Calu3 (cell line): ENCODE measurements at regions not wholly inside any gene's neighbourhood (a gene's known extent, or its start where the extent isn't known, plus 50 kb on each side); places are given as distances from the start of the nearest gene placed in this dataset.

Experiments
- BruUV-seq: library from RNA; stranded (reverse); fragments of 400-500 nt; replicated peaks from 2 replicates; lab custom pipeline; 2021; lab: Mats Ljungman, UMichigan
- CTCF ChIA-PET: fragments of 300-600 bp; sonication (Branson Sonifier 250); formaldehyde crosslinking; loops from one replicate; lab custom pipeline; 2022; ENCODE audit warnings: antibody characterized with exemption; lab: Charles Lee
- DNase-seq: peaks from one replicate; pipeline ENCODE4 v3.0.0; 2022
- H3K27ac Mint-ChIP-seq: one replicate; pipeline ENCODE4 v1.8.0; 2022; ENCODE audit warnings: mixed read lengths; ENCODE audit not compliant: unreplicated experiment
- H3K27me3 Mint-ChIP-seq: one replicate; pipeline ENCODE4 v1.8.0; 2022; ENCODE audit warnings: mixed read lengths; ENCODE audit not compliant: unreplicated experiment
- H3K36me3 Mint-ChIP-seq: one replicate; pipeline ENCODE4 v1.8.0; 2022; ENCODE audit warnings: mild to moderate bottlenecking, moderate library complexity, mixed read lengths; ENCODE audit not compliant: insufficient read depth, unreplicated experiment
- H3K4me1 Mint-ChIP-seq: one replicate; pipeline ENCODE4 v1.8.0; 2022; ENCODE audit warnings: mild to moderate bottlenecking, low read depth, mixed read lengths; ENCODE audit not compliant: unreplicated experiment
- H3K4me3 Mint-ChIP-seq: one replicate; pipeline ENCODE4 v1.8.0; 2022; ENCODE audit warnings: mild to moderate bottlenecking, low read depth, moderate library complexity, mixed read lengths; ENCODE audit not compliant: unreplicated experiment
- H3K9me3 Mint-ChIP-seq: one replicate; pipeline ENCODE4 v1.8.0; 2022; ENCODE audit warnings: low read depth, mixed read lengths; ENCODE audit not compliant: unreplicated experiment
- intact Hi-C: fragments of 100-400 bp; cut with micrococcal nuclease; formaldehyde crosslinking; loops from one replicate; pipeline ENCODE4 v1.10.0; 2022; ENCODE audit not compliant: unreplicated experiment
- TF ChIP-seq, protein P1 (sequence below): fragments of 200-600 bp; IDR thresholded peaks from one replicate; pipeline ENCODE4 v1.8.0; 2022; ENCODE audit warnings: antibody characterized with exemption; ENCODE audit not compliant: unreplicated experiment

DNA sequence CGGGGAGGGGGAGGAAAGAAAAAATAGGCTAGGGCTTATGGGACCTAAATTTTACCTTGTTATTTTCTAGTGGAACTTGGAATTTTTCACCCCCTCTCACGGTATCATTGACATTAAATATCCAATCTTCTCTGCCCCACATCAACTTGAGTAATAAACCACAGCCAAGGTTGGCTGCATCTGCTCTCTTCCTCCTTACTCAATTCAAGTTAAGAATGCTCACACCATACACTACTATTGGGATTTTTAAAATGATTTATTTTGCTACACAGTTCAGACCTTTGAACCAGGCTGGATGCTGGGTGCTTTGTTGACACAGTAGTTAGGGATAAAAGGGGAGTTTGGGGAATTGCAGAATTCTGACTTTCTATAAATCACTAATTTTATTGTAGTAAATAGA, 78.2 kb upstream of the DHX15 start:
- no TSS peak for BruUV-seq
- H3K9me3 Mint-ChIP-seq = no peaks in the 10 kb centered on the region
- peaks cover 17% of the 10 kb centered on the region for H3K4me1 Mint-ChIP-seq
- intact Hi-C loops = no loop called here
- TF ChIP-seq, protein P1, sequence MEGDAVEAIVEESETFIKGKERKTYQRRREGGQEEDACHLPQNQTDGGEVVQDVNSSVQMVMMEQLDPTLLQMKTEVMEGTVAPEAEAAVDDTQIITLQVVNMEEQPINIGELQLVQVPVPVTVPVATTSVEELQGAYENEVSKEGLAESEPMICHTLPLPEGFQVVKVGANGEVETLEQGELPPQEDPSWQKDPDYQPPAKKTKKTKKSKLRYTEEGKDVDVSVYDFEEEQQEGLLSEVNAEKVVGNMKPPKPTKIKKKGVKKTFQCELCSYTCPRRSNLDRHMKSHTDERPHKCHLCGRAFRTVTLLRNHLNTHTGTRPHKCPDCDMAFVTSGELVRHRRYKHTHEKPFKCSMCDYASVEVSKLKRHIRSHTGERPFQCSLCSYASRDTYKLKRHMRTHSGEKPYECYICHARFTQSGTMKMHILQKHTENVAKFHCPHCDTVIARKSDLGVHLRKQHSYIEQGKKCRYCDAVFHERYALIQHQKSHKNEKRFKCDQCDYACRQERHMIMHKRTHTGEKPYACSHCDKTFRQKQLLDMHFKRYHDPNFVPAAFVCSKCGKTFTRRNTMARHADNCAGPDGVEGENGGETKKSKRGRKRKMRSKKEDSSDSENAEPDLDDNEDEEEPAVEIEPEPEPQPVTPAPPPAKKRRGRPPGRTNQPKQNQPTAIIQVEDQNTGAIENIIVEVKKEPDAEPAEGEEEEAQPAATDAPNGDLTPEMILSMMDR = no peak
- no peaks in the 10 kb centered on the region for H3K27me3 Mint-ChIP-seq
- H3K4me3 Mint-ChIP-seq = no peak overlapping the region
- H3K36me3 Mint-ChIP-seq = no peaks in the 10 kb centered on the region
- no peak for DNase-seq
- CTCF ChIA-PET = interaction anchor here (1.1 kb wide), 1 partner anchor 11 kb away, joined by 3 read pairs; no protein-coding TSS in a partner anchor
- H3K27ac Mint-ChIP-seq = no peak overlapping the region

- H3K4me3 Mint-ChIP-seq = no peak overlapping the region
- no peak for DNase-seq
- no peaks in the 10 kb centered on the region for H3K27me3 Mint-ChIP-seq
- no peaks in the 10 kb centered on the region for H3K4me1 Mint-ChIP-seq
- TF ChIP-seq, protein P1 = no peak
- no TSS peak for BruUV-seq
- H3K9me3 Mint-ChIP-seq = no peaks in the 10 kb centered on the region
- CTCF ChIA-PET = no interaction called here
- H3K36me3 Mint-ChIP-seq = no peaks in the 10 kb centered on the region
- H3K27ac Mint-ChIP-seq = no peak overlapping the region
- intact Hi-C loops = no loop called here
Measured at GRCh38 chr4:24664956-24665355, 80.6 kb upstream of the DHX15 start.

DNA sequence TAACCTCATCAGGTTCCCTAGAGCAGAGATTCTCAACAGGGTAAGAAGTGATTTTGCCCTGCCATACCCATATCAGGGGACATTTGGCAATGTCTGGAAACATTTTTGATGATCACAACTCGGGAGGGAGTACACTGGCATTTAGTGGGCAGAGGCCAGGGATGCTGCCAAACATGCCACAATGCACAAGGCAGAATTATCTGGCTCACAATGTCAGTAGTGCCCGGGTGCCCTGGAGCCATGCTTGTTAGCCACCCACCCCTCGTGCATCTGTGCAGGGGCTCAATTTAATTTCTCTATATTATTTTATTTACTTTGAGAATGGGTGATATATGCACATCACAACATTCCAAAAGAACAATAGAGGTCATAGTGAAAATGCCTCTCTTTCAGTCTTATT, 82.0 kb upstream of the DHX15 start:
- no TSS peak for BruUV-seq
- H3K36me3 Mint-ChIP-seq = no peaks in the 10 kb centered on the region
- DNase-seq = no peak
- H3K9me3 Mint-ChIP-seq = no peaks in the 10 kb centered on the region
- CTCF ChIA-PET = no interaction called here
- TF ChIP-seq, protein P1 = no peak
- H3K4me3 Mint-ChIP-seq = no peak overlapping the region
- no peaks in the 10 kb centered on the region for H3K4me1 Mint-ChIP-seq
- intact Hi-C loops = no loop called here
- H3K27me3 Mint-ChIP-seq = no peaks in the 10 kb centered on the region
- no peak overlapping the region for H3K27ac Mint-ChIP-seq

- DNase-seq = no peak
- no TSS peak for BruUV-seq
- TF ChIP-seq, protein P1 = no peak
- intact Hi-C loops = no loop called here
- H3K27me3 Mint-ChIP-seq = no peaks in the 10 kb centered on the region
- no peaks in the 10 kb centered on the region for H3K4me1 Mint-ChIP-seq
- CTCF ChIA-PET = no interaction called here
- no peak overlapping the region for H3K4me3 Mint-ChIP-seq
- H3K27ac Mint-ChIP-seq = no peak overlapping the region
- no peaks in the 10 kb centered on the region for H3K36me3 Mint-ChIP-seq
- H3K9me3 Mint-ChIP-seq = no peaks in the 10 kb centered on the region
Measured at GRCh38 chr4:24666816-24667477, 82.6 kb upstream of the DHX15 start.
